Mesodermal cell (in vitro differentiated cells): ENCODE measurements at regions not wholly inside any gene's neighbourhood (a gene's known extent, or its start where the extent isn't known, plus 50 kb on each side); places are given as distances from the start of the nearest gene placed in this dataset.

Experiments used
- H3K27ac ChIP-seq: 2 replicates; pipeline ENCODE4 v1.7.0; 2013; ENCODE audit warnings: mild to moderate bottlenecking, low read depth, low read length, moderate library complexity; ENCODE audit not compliant: severe bottlenecking
- H3K36me3 ChIP-seq: 2 replicates; pipeline ENCODE4 v1.7.1; 2013; ENCODE audit warnings: mild to moderate bottlenecking, low read length, moderate library complexity; ENCODE audit not compliant: control insufficient read depth, insufficient read depth
- H3K4me1 ChIP-seq: one replicate; pipeline ENCODE4 v1.7.1; 2013; ENCODE audit warnings: mild to moderate bottlenecking, low read length; ENCODE audit not compliant: insufficient read depth, control insufficient read depth, poor library complexity, severe bottlenecking
- H3K4me3 ChIP-seq: 2 replicates; pipeline ENCODE4 v1.7.0; 2013; ENCODE audit warnings: low read length, control low read depth, mild to moderate bottlenecking; ENCODE audit not compliant: insufficient read depth, poor library complexity, severe bottlenecking; ENCODE audit errors: extremely low read depth
- H3K9me3 ChIP-seq: 2 replicates; pipeline ENCODE4 v1.7.1; 2013; ENCODE audit warnings: mild to moderate bottlenecking, low read length, moderate library complexity; ENCODE audit not compliant: control insufficient read depth
- WGBS, 2 experiments: methylation state at CpG; one replicate each; pipeline ENCODE4 v1.1.5; 2013; ENCODE audit warnings: missing lambda C conversion rate in 2 of 2; ENCODE audit not compliant: insufficient coverage in 2 of 2; 5-methylcytosine and 5-hydroxymethylcytosine counted together

GRCh38 chr11:122177238-122177637 is 61.2 kb upstream of the BLID start:
- Histone ChIP-seq H3K4me1 (peaks cover 25% of the 10 kb centered on the region), H3K4me3 (no peak overlapping the region), H3K9me3 (no peaks in the 10 kb centered on the region), H3K27ac (no peak overlapping the region), H3K36me3 (peaks cover 11% of the 10 kb centered on the region)
- WGBS, 2 experiments = no CpG with 5 or more reads among the region's 1 CpG

- peaks cover 24% of the 10 kb centered on the region for H3K4me1 ChIP-seq
- no peak overlapping the region for H3K27ac ChIP-seq
- WGBS, 2 experiments = 89 to 100% methylated on average over 2 of the region's 3 CpGs
- peaks cover 11% of the 10 kb centered on the region for H3K36me3 ChIP-seq
- H3K4me3 ChIP-seq = no peak overlapping the region
- no peaks in the 10 kb centered on the region for H3K9me3 ChIP-seq
Observed at GRCh38 chr11:122176651-122177050, 60.6 kb upstream of the BLID start.

- Histone ChIP-seq H3K9me3 (no peaks in the 10 kb centered on the region), H3K27ac (no peak overlapping the region), H3K4me3 (no peak overlapping the region), H3K36me3 (peaks cover 11% of the 10 kb centered on the region), H3K4me1 (peaks cover 12% of the 10 kb centered on the region)
- WGBS, 2 experiments = 100% methylated on average over 1 of the region's 3 CpGs; no CpG with 5 or more reads in 1 of the 2 experiments
Observed at GRCh38 chr11:122175306-122175705, 59.3 kb upstream of the BLID start.

GRCh38 chr11:122173587-122173986 is 57.6 kb upstream of the BLID start:
- WGBS, 2 experiments = 89 to 93% methylated on average over 2 to 3 of the region's 4 CpGs
- no peaks in the 10 kb centered on the region for H3K9me3 ChIP-seq

GRCh38 chr11:122173074-122173450 is 57.0 kb upstream of the BLID start:
- H3K4me1 ChIP-seq = peaks cover 3% of the 10 kb centered on the region

More at GRCh38 chr11:122173587-122173986, 57.6 kb upstream of the BLID start:
- no peak overlapping the region for H3K27ac ChIP-seq
- no peak overlapping the region for H3K4me3 ChIP-seq
- H3K36me3 ChIP-seq = peaks cover 11% of the 10 kb centered on the region
- peaks cover 3% of the 10 kb centered on the region for H3K4me1 ChIP-seq

GRCh38 chr11:122172352-122173073 is 56.5 kb upstream of the BLID start:
- Histone ChIP-seq H3K9me3 (no peaks in the 10 kb centered on the region), H3K4me3 (no peak overlapping the region), H3K27ac (no peak overlapping the region), H3K4me1 (peaks cover 3% of the 10 kb centered on the region), H3K36me3 (peaks cover 11% of the 10 kb centered on the region)
- 57 to 91% methylated on average over 1 of the region's 3 CpGs for WGBS, 2 experiments

More at GRCh38 chr11:122173074-122173450, 57.0 kb upstream of the BLID start:
- Histone ChIP-seq H3K27ac (no peak overlapping the region), H3K9me3 (no peaks in the 10 kb centered on the region), H3K4me3 (no peak overlapping the region), H3K36me3 (peaks cover 11% of the 10 kb centered on the region)
- 100% methylated on average over 1 of the region's 1 CpG; no CpG with 5 or more reads in 1 of the 2 experiments for WGBS, 2 experiments

GRCh38 chr11:122170815-122171475 is 54.9 kb upstream of the BLID start:
- 100% methylated on average over 2 of the region's 3 CpGs for WGBS, 2 experiments
- H3K9me3 ChIP-seq = no peaks in the 10 kb centered on the region
- H3K27ac ChIP-seq = no peak overlapping the region
- peaks cover 3% of the 10 kb centered on the region for H3K4me1 ChIP-seq
- no peak overlapping the region for H3K4me3 ChIP-seq
- peaks cover 6% of the 10 kb centered on the region for H3K36me3 ChIP-seq

- no peaks in the 10 kb centered on the region for H3K9me3 ChIP-seq
- no peaks in the 10 kb centered on the region for H3K36me3 ChIP-seq
- H3K4me3 ChIP-seq = no peak overlapping the region
- 100% methylated on average over 3 of the region's 3 CpGs; no CpG with 5 or more reads in 1 of the 2 experiments for WGBS, 2 experiments
- H3K27ac ChIP-seq = no peak overlapping the region
- peaks cover 5% of the 10 kb centered on the region for H3K4me1 ChIP-seq
Observed at GRCh38 chr11:122168218-122168617, 52.2 kb upstream of the BLID start.

- 72 to 74% methylated on average over 2 to 3 of the region's 3 CpGs for whole genome bisulfite sequencing, 2 experiments
- H3K36me3 ChIP-seq = no peaks in the 10 kb centered on the region
- no peaks in the 10 kb centered on the region for H3K9me3 ChIP-seq
- H3K4me1 ChIP-seq = peaks cover 3% of the 10 kb centered on the region
- no peak overlapping the region for H3K4me3 ChIP-seq
- H3K27ac ChIP-seq = no peak overlapping the region
Observed at GRCh38 chr11:122167100-122167499, 51.1 kb upstream of the BLID start.

GRCh38 chr11:122165607-122166371 is 49.8 kb upstream of the BLID start:
- Histone ChIP-seq H3K9me3 (no peaks in the 10 kb centered on the region), H3K36me3 (no peaks in the 10 kb centered on the region), H3K27ac (no peak overlapping the region), H3K4me3 (no peak overlapping the region), H3K4me1 (peaks cover 3% of the 10 kb centered on the region)
- 85 to 86% methylated on average over 4 to 6 of the region's 7 CpGs for WGBS, 2 experiments
